Peyer's patch (tissue), 4 donors: ENCODE measurements at regions not wholly inside any gene's neighbourhood (a gene's known extent, or its start where the extent isn't known, plus 50 kb on each side); places are given as distances from the start of the nearest gene placed in this dataset.

Experiments
- DNase-seq, 3 donors: peaks; one replicate each; pipeline ENCODE4 v3.0.0-alpha.2; 2017 to 2019
- H3K27ac ChIP-seq, 4 donors: fragments of 200-600 bp; sonication (generic); one replicate each; pipeline ENCODE4 v1.5.1; 2016 to 2019
- H3K27me3 ChIP-seq, 2 donors: fragments of 200-600 bp; sonication (generic); one replicate each; pipeline ENCODE4 v1.5.1; 2019
- H3K36me3 ChIP-seq, 3 donors: fragments of 200-600 bp; sonication (generic); one replicate each; pipeline ENCODE4 v1.5.1; 2016 to 2019
- H3K4me1 ChIP-seq, 4 donors: fragments of 200-600 bp; sonication (generic); one replicate each; pipeline ENCODE4 v1.5.1; 2016 to 2019
- H3K4me3 ChIP-seq, 4 donors: fragments of 200-600 bp; sonication (generic); 1 replicate in 3 of 4; 2 replicates in 1 of 4; pipeline ENCODE4 v1.5.1; 2016 to 2019; ENCODE audit warnings: mild to moderate bottlenecking in 1 of 4
- H3K9me3 ChIP-seq, 4 donors: fragments of 200-600 bp; sonication (generic); one replicate each; pipeline ENCODE4 v1.5.1; 2016 to 2019; ENCODE audit warnings: mild to moderate bottlenecking in 1 of 4
- POLR2A ChIP-seq, 2 donors: fragments of 450-650 bp; IDR thresholded peaks; one replicate each; pipeline ENCODE4 v1.5.1; 2017; ENCODE audit warnings: antibody characterized with exemption in 2 of 2, mild to moderate bottlenecking in 2 of 2, moderate library complexity in 2 of 2
- TF ChIP-seq, protein P1 (sequence below), 6 experiments: fragments of 450-650 bp in 4 of 6; fragments of 200-600 bp in 2 of 6; sonication (generic) in 1 of 6; IDR thresholded peaks; one replicate each; pipeline ENCODE4 v1.5.1; 2017 to 2019; ENCODE audit warnings: antibody characterized with exemption in 6 of 6, mild to moderate bottlenecking in 3 of 6, moderate library complexity in 1 of 6

DNA sequence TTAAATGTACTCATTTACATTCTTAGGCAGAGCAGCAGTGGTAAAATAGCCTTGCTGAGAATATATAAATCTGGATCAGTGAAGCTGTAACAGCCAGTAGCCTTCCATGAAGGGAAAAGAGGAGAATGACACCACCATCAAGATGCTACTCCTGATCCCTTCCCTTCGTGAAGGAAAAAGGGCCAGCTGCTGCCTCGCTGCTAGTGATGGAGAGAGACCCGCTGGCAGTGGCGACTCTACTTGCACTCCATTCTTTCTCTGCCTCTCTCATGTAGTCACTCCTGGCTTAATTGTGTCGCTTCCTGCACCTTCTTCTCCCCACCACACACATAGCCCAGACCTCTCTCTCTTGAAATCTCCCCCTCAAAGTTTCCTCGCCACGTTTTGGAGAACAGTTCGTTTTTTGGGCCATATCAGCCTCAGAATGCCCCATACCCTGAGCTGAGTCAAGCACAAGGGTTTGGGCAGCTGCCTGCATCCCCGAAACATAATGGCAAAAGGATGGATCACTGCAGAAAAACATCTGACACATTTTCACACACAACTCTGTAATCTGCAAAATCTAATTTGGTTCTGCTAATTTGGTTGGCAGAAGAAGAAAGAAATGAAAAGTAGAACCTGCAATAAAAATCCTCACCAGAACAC lies 460.3 kb upstream of the IL12A start:
- Histone ChIP-seq H3K27me3 (no peaks in the 10 kb centered on the region), H3K36me3 (no peaks in the 10 kb centered on the region), H3K4me1 (no peaks in the 10 kb centered on the region), H3K27ac (no peak overlapping the region), H3K9me3 (no peaks in the 10 kb centered on the region), H3K4me3 (no peak overlapping the region)
- TF ChIP-seq, protein P1, sequence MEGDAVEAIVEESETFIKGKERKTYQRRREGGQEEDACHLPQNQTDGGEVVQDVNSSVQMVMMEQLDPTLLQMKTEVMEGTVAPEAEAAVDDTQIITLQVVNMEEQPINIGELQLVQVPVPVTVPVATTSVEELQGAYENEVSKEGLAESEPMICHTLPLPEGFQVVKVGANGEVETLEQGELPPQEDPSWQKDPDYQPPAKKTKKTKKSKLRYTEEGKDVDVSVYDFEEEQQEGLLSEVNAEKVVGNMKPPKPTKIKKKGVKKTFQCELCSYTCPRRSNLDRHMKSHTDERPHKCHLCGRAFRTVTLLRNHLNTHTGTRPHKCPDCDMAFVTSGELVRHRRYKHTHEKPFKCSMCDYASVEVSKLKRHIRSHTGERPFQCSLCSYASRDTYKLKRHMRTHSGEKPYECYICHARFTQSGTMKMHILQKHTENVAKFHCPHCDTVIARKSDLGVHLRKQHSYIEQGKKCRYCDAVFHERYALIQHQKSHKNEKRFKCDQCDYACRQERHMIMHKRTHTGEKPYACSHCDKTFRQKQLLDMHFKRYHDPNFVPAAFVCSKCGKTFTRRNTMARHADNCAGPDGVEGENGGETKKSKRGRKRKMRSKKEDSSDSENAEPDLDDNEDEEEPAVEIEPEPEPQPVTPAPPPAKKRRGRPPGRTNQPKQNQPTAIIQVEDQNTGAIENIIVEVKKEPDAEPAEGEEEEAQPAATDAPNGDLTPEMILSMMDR (IDR thresholded peaks at IDR 0.05): no peak
- TF ChIP-seq POLR2A (IDR thresholded peaks at IDR 0.05): no peak
- no peak for DNase-seq

GRCh38 chr3:159532577-159532976 lies 456.1 kb upstream of the IL12A start:
- Histone ChIP-seq H3K36me3 (no peaks in the 10 kb centered on the region), H3K4me1 (no peaks in the 10 kb centered on the region), H3K9me3 (no peaks in the 10 kb centered on the region), H3K27ac (no peak overlapping the region), H3K4me3 (no peak overlapping the region), H3K27me3 (no peaks in the 10 kb centered on the region)
- TF ChIP-seq POLR2A (IDR thresholded peaks at IDR 0.05): no peak
- TF ChIP-seq, protein P1 (IDR thresholded peaks at IDR 0.05): no peak
- DNase-seq: no peak

DNA sequence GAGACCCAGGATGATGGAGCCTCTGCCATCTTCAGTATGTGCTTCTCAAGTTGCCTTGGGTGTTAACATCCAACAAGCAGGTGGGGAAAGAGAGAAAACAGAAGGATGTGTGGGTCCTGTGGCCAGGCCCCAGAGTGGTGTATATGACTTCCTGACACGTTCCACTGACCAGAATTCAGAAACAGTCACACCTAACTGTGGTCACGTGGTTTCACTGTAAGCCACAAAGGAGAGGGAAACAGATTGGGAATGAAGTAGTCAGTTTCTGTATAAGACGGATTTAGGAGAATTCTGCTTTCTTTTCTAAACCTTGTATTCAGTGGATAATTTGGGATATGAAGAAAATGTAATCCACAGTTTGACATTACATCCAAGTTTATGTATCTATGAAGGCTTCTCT lies 454.1 kb upstream of the IL12A start:
- Histone ChIP-seq H3K36me3 (no peaks in the 10 kb centered on the region), H3K27ac (no peak overlapping the region), H3K9me3 (no peaks in the 10 kb centered on the region), H3K4me1 (no peaks in the 10 kb centered on the region), H3K27me3 (no peaks in the 10 kb centered on the region), H3K4me3 (no peak overlapping the region)
- DNase-seq: no peak
- TF ChIP-seq POLR2A (IDR thresholded peaks at IDR 0.05): no peak
- TF ChIP-seq, protein P1 (IDR thresholded peaks at IDR 0.05): no peak

DNA sequence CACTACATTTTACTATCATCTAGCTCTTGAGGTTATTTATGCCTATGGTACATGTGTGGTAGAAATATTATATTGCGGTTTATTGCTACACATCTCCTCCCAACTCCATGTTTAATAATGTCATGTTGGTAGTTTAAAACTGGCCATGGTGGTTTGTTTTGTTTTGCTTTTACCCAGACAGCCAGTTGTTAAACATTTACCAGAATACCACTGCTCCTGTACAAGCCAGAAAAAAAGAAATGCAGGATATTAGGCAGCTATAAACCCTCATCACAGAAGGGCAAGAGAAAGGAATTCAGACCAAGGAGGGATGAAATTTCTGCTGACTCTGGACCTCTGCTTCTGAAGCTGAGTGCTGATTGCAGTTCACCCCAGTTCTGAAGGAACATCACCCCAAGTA lies 451.8 kb upstream of the IL12A start:
- H3K9me3 ChIP-seq: no peaks in the 10 kb centered on the region
- no peak for TF ChIP-seq POLR2A (IDR thresholded peaks at IDR 0.05)
- TF ChIP-seq, protein P1 (IDR thresholded peaks at IDR 0.05): no peak
- DNase-seq: no peak
- H3K27me3 ChIP-seq: no peaks in the 10 kb centered on the region
- H3K4me1 ChIP-seq: no peaks in the 10 kb centered on the region
- H3K27ac ChIP-seq: no peak overlapping the region
- no peak overlapping the region for H3K4me3 ChIP-seq
- no peaks in the 10 kb centered on the region for H3K36me3 ChIP-seq

- Histone ChIP-seq H3K36me3 (no peaks in the 10 kb centered on the region), H3K27ac (no peak overlapping the region), H3K9me3 (no peaks in the 10 kb centered on the region), H3K4me3 (no peak overlapping the region), H3K4me1 (no peaks in the 10 kb centered on the region), H3K27me3 (no peaks in the 10 kb centered on the region)
- DNase-seq: no peak
- TF ChIP-seq POLR2A (IDR thresholded peaks at IDR 0.05): no peak
- TF ChIP-seq, protein P1 (IDR thresholded peaks at IDR 0.05): no peak
These were observed 450.1 kb upstream of the IL12A start for GRCh38 chr3:159538507-159538906.
